H1 (cell line): ENCODE measurements at regions not wholly inside any gene's neighbourhood (a gene's known extent, or its start where the extent isn't known, plus 50 kb on each side); places are given as distances from the start of the nearest gene placed in this dataset.

Source experiments
- CTCF ChIA-PET: fragments of 300-600 bp; sonication (Branson Sonifier 250); formaldehyde crosslinking; loops from one replicate; lab custom pipeline; 2021; ENCODE audit not compliant: partially characterized antibody; lab: Charles Lee
- POLR2A ChIA-PET: fragments of 300-600 bp; sonication (Branson Sonifier 250); formaldehyde crosslinking; loops from one replicate; lab custom pipeline; 2021; ENCODE audit warnings: inconsistent platforms; ENCODE audit not compliant: partially characterized antibody; lab: Charles Lee
- DNase-seq, 2 experiments: peaks; one replicate each; pipeline versions ENCODE4 v3.0.0 to v3.0.0-alpha.2; 2010 to 2022; ENCODE audit warnings: low spot score in 2 of 2, low read depth in 1 of 2, mixed read lengths in 1 of 2
- FAIRE-seq: peaks from 2 replicates; lab custom pipeline; 2011; peaks lifted over from hg19 to GRCh38; lab: Jason Lieb, UNC
- H2AFZ ChIP-seq: 2 replicates; pipeline ENCODE4 v1.8.1; 2012; ENCODE audit warnings: low read length, inconsistent platforms
- H2AK5ac ChIP-seq: 2 replicates; pipeline ENCODE4 v1.6.1; 2013; ENCODE audit warnings: low read depth, low read length
- H2BK120ac ChIP-seq: replicated peaks from 2 replicates; pipeline ENCODE3; 2013; ENCODE audit warnings: low read depth, low read length, inconsistent platforms
- H2BK12ac ChIP-seq: 2 replicates; pipeline ENCODE4 v1.6.1; 2013; ENCODE audit warnings: low read depth, low read length
- H2BK15ac ChIP-seq: 2 replicates; pipeline ENCODE4 v1.6.1; 2013; ENCODE audit warnings: low read length
- H2BK20ac ChIP-seq: 2 replicates; pipeline ENCODE4 v1.6.1; 2013; ENCODE audit warnings: low read length
- H2BK5ac ChIP-seq: 2 replicates; pipeline ENCODE4 v1.6.1; 2013; ENCODE audit warnings: low read depth, low read length
- H3K14ac ChIP-seq: 2 replicates; pipeline ENCODE4 v1.6.1; 2013; ENCODE audit warnings: inconsistent platforms; ENCODE audit not compliant: insufficient read length
- H3K18ac ChIP-seq: 2 replicates; pipeline ENCODE4 v1.6.1; 2013; ENCODE audit warnings: low read length; ENCODE audit errors: extremely low read depth
- H3K23ac ChIP-seq: 2 replicates; pipeline ENCODE4 v1.6.1; 2013; ENCODE audit warnings: inconsistent platforms; ENCODE audit not compliant: insufficient read length
- H3K23me2 ChIP-seq: 2 replicates; pipeline ENCODE4 v1.6.1; 2013; ENCODE audit warnings: low read depth, low read length
- H3K27ac ChIP-seq: 2 replicates; pipeline ENCODE4 v1.6.1; 2011; ENCODE audit warnings: low read depth, low read length, inconsistent platforms
- H3K27me3 ChIP-seq, 4 experiments: replicated peaks in 1 of 4; 1 replicate in 1 of 4; 2 replicates in 3 of 4; pipeline versions ENCODE4 v1.6.1 to v1.8.1; 2011 to 2013; ENCODE audit warnings: low read length in 3 of 4, mild to moderate bottlenecking in 3 of 4, inconsistent platforms in 2 of 4, mixed read lengths in 2 of 4, moderate library complexity in 1 of 4; ENCODE audit not compliant: control insufficient read depth in 3 of 4, insufficient read depth in 3 of 4; ENCODE audit errors: extremely low read depth in 1 of 4
- H3K36me3 ChIP-seq, 4 experiments: 2 replicates each; pipeline versions ENCODE4 v1.6.1 to v1.8.1; 2011 to 2013; ENCODE audit warnings: mild to moderate bottlenecking in 4 of 4, low read length in 3 of 4, moderate library complexity in 2 of 4, control low read depth in 1 of 4, inconsistent platforms in 1 of 4; ENCODE audit not compliant: insufficient read depth in 4 of 4, control insufficient read depth in 2 of 4
- H3K4ac ChIP-seq: replicated peaks from 2 replicates; pipeline ENCODE3; 2013; ENCODE audit warnings: low read length, low read depth, mixed read lengths, inconsistent platforms; ENCODE audit not compliant: insufficient read length
- H3K4me1 ChIP-seq, 4 experiments: replicated peaks in 1 of 4; 1 replicate in 1 of 4; 2 replicates in 3 of 4; pipeline versions ENCODE4 v1.6.1 to v1.8.1; 2011 to 2013; ENCODE audit warnings: low read length in 3 of 4, inconsistent platforms in 2 of 4, mixed read lengths in 1 of 4; ENCODE audit not compliant: insufficient read depth in 4 of 4, control insufficient read depth in 3 of 4
- H3K4me2 ChIP-seq, 2 experiments: 2 replicates each; pipeline versions ENCODE4 v1.6.1 to v1.8.1; 2011 to 2013; ENCODE audit warnings: low read depth in 2 of 2, low read length in 2 of 2, control low read depth in 1 of 2, inconsistent platforms in 1 of 2, mild to moderate bottlenecking in 1 of 2; ENCODE audit not compliant: insufficient read depth in 1 of 2
- H3K4me3 ChIP-seq, 4 experiments: fragments of 200-600, 300-600 bp in 1 of 4; sonication (generic), shearing (Covaris generic), sonication (Bioruptor Twin) in 1 of 4; 2 replicates each; pipeline versions ENCODE4 v1.5.1 to v1.8.1; 2011 to 2016; ENCODE audit warnings: low read length in 4 of 4, low read depth in 3 of 4, control low read depth in 2 of 4, inconsistent platforms in 2 of 4, mild to moderate bottlenecking in 2 of 4, mixed read lengths in 1 of 4, moderate library complexity in 1 of 4; ENCODE audit not compliant: insufficient read depth in 2 of 4; ENCODE audit errors: extremely low read depth in 1 of 4
- H3K56ac ChIP-seq: replicated peaks from 2 replicates; pipeline ENCODE3; 2013; ENCODE audit warnings: low read depth, mild to moderate bottlenecking, mixed read lengths, low read length, inconsistent platforms; ENCODE audit not compliant: insufficient read length
- H3K79me1 ChIP-seq: 2 replicates; pipeline ENCODE4 v1.6.1; 2013; ENCODE audit warnings: low read depth, low read length, control low read depth
- H3K79me2 ChIP-seq, 2 experiments: 2 replicates each; pipeline versions ENCODE4 v1.6.1 to v1.8.1; 2012 to 2013; ENCODE audit warnings: low read length in 2 of 2, mild to moderate bottlenecking in 2 of 2, inconsistent platforms in 1 of 2; ENCODE audit not compliant: insufficient read depth in 2 of 2, control insufficient read depth in 1 of 2
- H3K9ac ChIP-seq, 4 experiments: replicated peaks in 1 of 4; 1 replicate in 1 of 4; 2 replicates in 3 of 4; pipeline versions ENCODE4 v1.6.1 to v1.8.1; 2011 to 2013; ENCODE audit warnings: low read depth in 3 of 4, low read length in 3 of 4, control low read depth in 2 of 4, mild to moderate bottlenecking in 2 of 4, moderate library complexity in 2 of 4, inconsistent platforms in 1 of 4; ENCODE audit errors: extremely low read depth in 1 of 4
- H3K9me3 ChIP-seq, 2 experiments: 2 replicates each; pipeline versions ENCODE4 v1.6.1 to v1.8.1; 2012 to 2013; ENCODE audit warnings: mild to moderate bottlenecking in 2 of 2, moderate library complexity in 2 of 2, control low read depth in 1 of 2, inconsistent platforms in 1 of 2, low read depth in 1 of 2, low read length in 1 of 2, mixed read lengths in 1 of 2; ENCODE audit not compliant: insufficient read depth in 2 of 2
- H4K20me1 ChIP-seq, 2 experiments: replicated peaks in 1 of 2; 2 replicates each; pipeline versions ENCODE3 to v1.8.1; 2011 to 2013; ENCODE audit warnings: inconsistent platforms in 2 of 2, low read length in 2 of 2, mild to moderate bottlenecking in 1 of 2; ENCODE audit not compliant: insufficient read depth in 2 of 2, control insufficient read depth in 1 of 2
- H4K5ac ChIP-seq: 2 replicates; pipeline ENCODE4 v1.6.1; 2013; ENCODE audit warnings: low read length, low read depth, mixed read lengths, inconsistent platforms; ENCODE audit not compliant: insufficient read length
- H4K8ac ChIP-seq: 2 replicates; pipeline ENCODE4 v1.8.0; 2013; ENCODE audit warnings: mild to moderate bottlenecking, moderate library complexity, low read length, inconsistent platforms; ENCODE audit not compliant: insufficient read depth; ENCODE audit errors: extremely low read depth
- H4K91ac ChIP-seq: replicated peaks from 2 replicates; pipeline ENCODE3; 2013; ENCODE audit warnings: low read length, mixed read lengths, inconsistent platforms; ENCODE audit not compliant: insufficient read length
- ATF2 ChIP-seq: IDR thresholded peaks from 2 replicates; pipeline ENCODE4 v1.6.1; 2012; ENCODE audit warnings: low read length, inconsistent platforms
- CREB1 ChIP-seq: IDR thresholded peaks from 2 replicates; pipeline ENCODE4 v1.6.1; 2012; ENCODE audit warnings: inconsistent platforms
- CTCF ChIP-seq, 3 experiments: IDR thresholded peaks; 1 replicate in 2 of 3; 2 replicates in 1 of 3; pipeline versions ENCODE4 v1.5.1 to v1.6.1; 2011; ENCODE audit warnings: low read length in 3 of 3, mild to moderate bottlenecking in 3 of 3, inconsistent platforms in 2 of 3, low read depth in 1 of 3, moderate library complexity in 1 of 3; ENCODE audit not compliant: insufficient read depth in 1 of 3; ENCODE audit errors: control extremely low read depth in 1 of 3
- EP300 ChIP-seq, 2 experiments: IDR thresholded peaks; 1 replicate in 1 of 2; 2 replicates in 1 of 2; pipeline ENCODE4 v1.6.1; 2011 to 2012; ENCODE audit warnings: low read depth in 2 of 2, low read length in 2 of 2, mild to moderate bottlenecking in 2 of 2, borderline replicate concordance in 1 of 2, inconsistent platforms in 1 of 2, moderate library complexity in 1 of 2
- GTF2F1 ChIP-seq: IDR thresholded peaks from 2 replicates; pipeline ENCODE4 v1.6.1; 2012; ENCODE audit warnings: low read depth, low read length, improper control_type of control experiment, borderline replicate concordance
- MAFK ChIP-seq: IDR thresholded peaks from 2 replicates; pipeline ENCODE4 v1.6.1; 2012; ENCODE audit warnings: low read depth, mild to moderate bottlenecking, improper control_type of control experiment, low read length
- POU5F1 ChIP-seq: IDR thresholded peaks from 2 replicates; pipeline ENCODE4 v1.6.1; 2011; ENCODE audit warnings: low read depth, mild to moderate bottlenecking, low read length, moderate library complexity
- RFX5 ChIP-seq: IDR thresholded peaks from 2 replicates; pipeline ENCODE4 v1.6.1; 2011; ENCODE audit warnings: low read depth, low read length, improper control_type of control experiment, borderline replicate concordance
- SRF ChIP-seq: IDR thresholded peaks from 2 replicates; pipeline ENCODE4 v1.6.1; 2011; ENCODE audit warnings: mild to moderate bottlenecking, low read depth, low read length, moderate library complexity
- TAF1 ChIP-seq: IDR thresholded peaks from 2 replicates; pipeline ENCODE4 v1.6.1; 2011; ENCODE audit warnings: mild to moderate bottlenecking, low read depth, low read length
- WGBS, 2 experiments: shearing (Covaris generic) in 1 of 2; methylation state at CpG; one replicate each; pipeline versions ENCODE4 v1.1.6 to v1.1.7; 2013 to 2015; ENCODE audit warnings: low lambda C conversion rate in 2 of 2, mixed read lengths in 2 of 2, inconsistent platforms in 1 of 2, low coverage in 1 of 2, missing lambda C conversion rate in 1 of 2; ENCODE audit not compliant: insufficient replicate concordance in 2 of 2, insufficient coverage in 1 of 2, insufficient read length in 1 of 2; ENCODE audit errors: extremely low coverage in 1 of 2, missing lambda C conversion rate in 1 of 2; 5-methylcytosine and 5-hydroxymethylcytosine counted together

DNA sequence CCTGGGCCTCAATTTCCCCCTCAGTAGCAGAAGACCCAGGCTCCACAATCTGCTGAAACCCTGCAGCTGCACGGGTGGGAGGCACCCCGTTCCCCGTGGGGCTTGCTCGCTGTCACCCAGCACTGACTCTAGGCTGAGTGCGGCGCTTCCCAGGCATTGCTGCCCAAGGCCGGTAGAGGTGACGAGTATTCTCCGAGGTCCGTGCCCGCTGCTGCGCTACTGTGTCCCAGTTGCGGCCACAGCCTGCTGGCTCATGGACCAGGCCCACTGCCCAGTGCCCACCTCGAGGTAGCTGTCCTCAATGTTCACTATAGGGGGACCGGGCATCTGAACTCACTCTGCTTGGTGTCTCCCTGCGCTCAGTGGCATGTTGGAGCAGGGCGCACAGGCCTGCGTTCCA, 74.7 kb downstream of the GSC start:
- Histone ChIP-seq H3K9me3 (no peaks in the 10 kb centered on the region), H2BK120ac (no peak overlapping the region), H4K5ac (no peak overlapping the region), H4K8ac (no peak overlapping the region), H2AFZ (no peak overlapping the region), H3K23me2 (no peaks in the 10 kb centered on the region), H3K4me2 (no peak overlapping the region), H3K27ac (no peak overlapping the region), H4K20me1 (no peaks in the 10 kb centered on the region), H3K36me3 (no peaks in the 10 kb centered on the region), H3K4me1 (peaks cover 0 to 2% (median 0%) of the 10 kb centered on the region in 4 experiments; a peak in 1 of 7 replicates), H2BK12ac (0 out of 2 replicates have a peak overlapping the region, but pooled peaks have one; percentile 27), H4K91ac (no peak overlapping the region), H3K79me1 (no peaks in the 10 kb centered on the region), H3K4me3 (no peak overlapping the region), H3K56ac (no peak overlapping the region), H2AK5ac (no peak overlapping the region), H3K9ac (no peak overlapping the region; a peak in 1 of 7 replicates), H3K23ac (no peak overlapping the region), H3K4ac (no peak overlapping the region), H3K18ac (no peak overlapping the region), H2BK5ac (no peak overlapping the region), H2BK20ac (no peak overlapping the region), H2BK15ac (no peak overlapping the region), H3K27me3 (peaks cover 0 to 6% (median 1%) of the 10 kb centered on the region in 4 experiments; a peak in 4 of 7 replicates), H3K79me2 (no peaks in the 10 kb centered on the region), H3K14ac (no peak overlapping the region)
- POLR2A ChIA-PET: no interaction called here
- FAIRE-seq: no peak
- DNase-seq: no peak
- WGBS, 2 experiments: 96% methylated on average over 16 of the region's 18 CpGs; no CpG with 5 or more reads in 1 of the 2 experiments
- CTCF ChIA-PET: interaction anchor here (0.7 to 2.2 kb wide), 2 partner anchors 11 to 67 kb away, joined by 3 to 7 read pairs; no protein-coding TSS in a partner anchor
- TF ChIP-seq RFX5 (no peak), POU5F1 (no peak), TAF1 (no peak), SRF (no peak), GTF2F1 (no peak), CTCF (IDR thresholded peaks at IDR 0.05; ENCODE audit: control extremely low read depth in 1 of 3, insufficient read depth in 1 of 3, low read depth in 1 of 3, low read length in 3 of 3) (no peak), EP300 (IDR thresholded peaks at IDR 0.05; ENCODE audit: borderline replicate concordance in 1 of 2, low read depth in 2 of 2, low read length in 2 of 2) (no peak), CREB1 (no peak), MAFK (no peak), ATF2 (no peak)
